HEK293T (cell line): ENCODE measurements at regions not wholly inside any gene's neighbourhood (a gene's known extent, or its start where the extent isn't known, plus 50 kb on each side); places are given as distances from the start of the nearest gene placed in this dataset.

ENCODE experiments used
- FOXA1 ChIP-seq: fragments of 450-650 bp; IDR thresholded peaks from 2 replicates; pipeline ENCODE4 v1.6.1; 2016; ENCODE audit warnings: mild to moderate bottlenecking
- FOXM1 ChIP-seq: fragments of 450-650 bp; IDR thresholded peaks from 2 replicates; pipeline ENCODE4 v1.6.1; 2017; ENCODE audit warnings: mild to moderate bottlenecking, borderline replicate concordance
- TARDBP ChIP-seq: fragments of 450-650 bp; IDR thresholded peaks from 2 replicates; pipeline ENCODE4 v1.6.1; 2016

- no peak for TF ChIP-seq TARDBP
- TF ChIP-seq FOXM1, result no peak
- TF ChIP-seq FOXA1, result no peak
Observed at GRCh38 chr1:188424176-188424575, 1595.4 kb downstream of the PLA2G4A start.
